ENCODE measurements at regions not wholly inside any gene's neighbourhood (a gene's known extent, or its start where the extent isn't known, plus 50 kb on each side); places are given as distances from the start of the nearest gene placed in this dataset.

GRCh38 chr10:104515678-104516199 is 125.4 kb upstream of the SORCS3 start:
- WGBS (ENCODE audit: insufficient coverage, insufficient replicate concordance, low lambda C conversion rate, missing lambda C conversion rate), result 14% methylated on average over 2 of the region's 2 CpGs
- FAIRE-seq, result no peak

More at GRCh38 chr10:104515678-104516199, 125.4 kb upstream of the SORCS3 start:
- H3K9me3 ChIP-seq (replicated peaks; ENCODE audit: control insufficient read depth, insufficient read depth, low read length), result no peaks in the 10 kb centered on the region
- no TSS peak for BruUV-seq (replicated peaks)
- no peaks in the 10 kb centered on the region for H3K79me2 ChIP-seq (ENCODE audit: control insufficient read depth, insufficient read depth, low read length)
- H3K27me3 ChIP-seq (replicated peaks in 1 of 2; ENCODE audit: control insufficient read depth in 2 of 2, insufficient read depth in 2 of 2, low read length in 1 of 2), result no peaks in the 10 kb centered on the region
- DNase-seq (ENCODE audit: low read depth, low spot score), result no peak
- ATAC-seq, result no peak
- H3K4me1 ChIP-seq (ENCODE audit: control insufficient read depth, insufficient read depth, low read length), result no peaks in the 10 kb centered on the region
- intact Hi-C loops (cut with micrococcal nuclease; ENCODE audit: unreplicated experiment) (no loop called here), in situ Hi-C loops (cut with MboI) (no loop called here)
- CTCF ChIA-PET, result no interaction called here
- H3K9ac ChIP-seq (ENCODE audit: control insufficient read depth, insufficient read depth, low read length), result no peak overlapping the region
- no peaks in the 10 kb centered on the region for H4K20me1 ChIP-seq (ENCODE audit: control insufficient read depth, insufficient read depth)
- SMC1A ChIA-PET (ENCODE audit: uncharacterized antibody, unreplicated experiment), result interaction anchor here (0.6 kb wide), 1 partner anchor 12 kb away, joined by 3 read pairs; no protein-coding TSS in a partner anchor
- H3K4me3 ChIP-seq, result no peak overlapping the region
- TF ChIP-seq CTCF (IDR thresholded peaks at IDR 0.05 in 2 of 3, conservative IDR thresholded peaks at IDR 0.05 in 1 of 3; ENCODE audit: control insufficient read depth in 2 of 3, extremely low read depth in 1 of 3, insufficient read depth in 1 of 3, low read depth in 3 of 3, low read length in 3 of 3) (no peak), TBL1XR1 (IDR thresholded peaks at IDR 0.05; ENCODE audit: low read depth, low read length) (no peak), CEBPZ (IDR thresholded peaks at IDR 0.05; ENCODE audit: low read depth, low read length) (no peak), GABPA (IDR thresholded peaks at IDR 0.05; ENCODE audit: low read depth) (no peak), NBN (IDR thresholded peaks at IDR 0.05) (no peak), PRDM15 (CRISPR knock-in tag; IDR thresholded peaks at IDR 0.05) (no peak), MEF2A (IDR thresholded peaks at IDR 0.05; ENCODE audit: insufficient read depth, low read depth, low read length) (no peak), ETV6 (conservative IDR thresholded peaks at IDR 0.05 in 1 of 2, IDR thresholded peaks at IDR 0.05 in 1 of 2; ENCODE audit: borderline replicate concordance in 1 of 2, low read depth in 1 of 2) (no peak), BACH1 (IDR thresholded peaks at IDR 0.05; ENCODE audit: borderline replicate concordance) (no peak), NFYB (IDR thresholded peaks at IDR 0.05; ENCODE audit: insufficient read depth, low read depth, low read length) (no peak), RCOR1 (conservative IDR thresholded peaks at IDR 0.05; ENCODE audit: low read depth, low read length) (no peak), ATF3 (IDR thresholded peaks at IDR 0.05; ENCODE audit: borderline replicate concordance, extremely low read depth, low read depth, low read length) (no peak), ZNF622 (IDR thresholded peaks at IDR 0.05) (no peak)
- H2AFZ ChIP-seq (ENCODE audit: control insufficient read depth, low read depth, low read length), result no peak overlapping the region
- RAD21 ChIA-PET (ENCODE audit: unreplicated experiment), result no interaction called here
- no peak overlapping the region for H3K4me2 ChIP-seq (ENCODE audit: control insufficient read depth, insufficient read depth)
- POLR2A ChIA-PET, result no interaction called here
- H3K27ac ChIP-seq (ENCODE audit: control insufficient read depth, insufficient read depth), result no peak overlapping the region
- no peaks in the 10 kb centered on the region for H3K36me3 ChIP-seq (ENCODE audit: control insufficient read depth in 2 of 2, insufficient read depth in 2 of 2, low read length in 1 of 2)

All from GM12878 (cell line).